ENCODE measurements at regions not wholly inside any gene's neighbourhood (a gene's known extent, or its start where the extent isn't known, plus 50 kb on each side); places are given as distances from the start of the nearest gene placed in this dataset.

GRCh38 chr12:115383668-115384067 lies 699.7 kb upstream of the TBX3 start:
- TF ChIP-seq CTCF (IDR thresholded peaks at IDR 0.05): no peak
- DNase-seq (ENCODE audit: low spot score in 2 of 2): peak in 1 of 2 donors; percentile 83
- intact Hi-C loops (cut with DNase I; ENCODE audit: low total_unique reads): no loop called here
- 67 to 74% methylated on average over 7 of the region's 7 CpGs for WGBS, 2 donors
- H3K4me3 ChIP-seq (ENCODE audit: low read depth, poor library complexity, severe bottlenecking): no peak overlapping the region

- DNase-seq (ENCODE audit: low spot score in 2 of 2): no peak
- no peak for TF ChIP-seq POLR2A (IDR thresholded peaks at IDR 0.05)
- no peak for TF ChIP-seq CTCF (IDR thresholded peaks at IDR 0.05)
- H3K4me3 ChIP-seq (ENCODE audit: low read depth, poor library complexity, severe bottlenecking): no peak overlapping the region
- 72 to 87% methylated on average over 5 of the region's 5 CpGs for WGBS, 2 donors
- intact Hi-C loops (cut with DNase I; ENCODE audit: low total_unique reads): no loop called here
These were observed 698.7 kb upstream of the TBX3 start for GRCh38 chr12:115382681-115383080.

GRCh38 chr12:115380546-115381120 lies 696.7 kb upstream of the TBX3 start:
- no peak for TF ChIP-seq CTCF (IDR thresholded peaks at IDR 0.05)
- no peak for TF ChIP-seq POLR2A (IDR thresholded peaks at IDR 0.05)
- DNase-seq (ENCODE audit: low spot score in 2 of 2): no peak
- H3K4me3 ChIP-seq (ENCODE audit: low read depth, poor library complexity, severe bottlenecking): no peak overlapping the region
- intact Hi-C loops (cut with DNase I; ENCODE audit: low total_unique reads): no loop called here
- 72 to 75% methylated on average over 9 of the region's 9 CpGs for WGBS, 2 donors

- TF ChIP-seq POLR2A (IDR thresholded peaks at IDR 0.05): no peak
- no peak for TF ChIP-seq CTCF (IDR thresholded peaks at IDR 0.05)
- H3K4me3 ChIP-seq (ENCODE audit: low read depth, poor library complexity, severe bottlenecking): no peak overlapping the region
- WGBS, 2 donors: 46 to 54% methylated on average over 2 of the region's 2 CpGs
- intact Hi-C loops (cut with DNase I; ENCODE audit: low total_unique reads): no loop called here
- no peak for DNase-seq (ENCODE audit: low spot score in 2 of 2)
These were observed 694.3 kb upstream of the TBX3 start for GRCh38 chr12:115378291-115378690.

- no peak for TF ChIP-seq POLR2A (IDR thresholded peaks at IDR 0.05)
- no peak for TF ChIP-seq CTCF (IDR thresholded peaks at IDR 0.05)
- no peak for DNase-seq (ENCODE audit: low spot score in 2 of 2)
- intact Hi-C loops (cut with DNase I; ENCODE audit: low total_unique reads): no loop called here
- no peak overlapping the region for H3K4me3 ChIP-seq (ENCODE audit: low read depth, poor library complexity, severe bottlenecking)
- WGBS, 2 donors: 58 to 61% methylated on average over 7 of the region's 7 CpGs
These were observed 693.8 kb upstream of the TBX3 start for GRCh38 chr12:115377779-115378178.

- DNase-seq (ENCODE audit: low spot score in 2 of 2): no peak
- intact Hi-C loops (cut with DNase I; ENCODE audit: low total_unique reads): no loop called here
- no peak for TF ChIP-seq CTCF (IDR thresholded peaks at IDR 0.05)
- no peak for TF ChIP-seq POLR2A (IDR thresholded peaks at IDR 0.05)
- H3K4me3 ChIP-seq (ENCODE audit: low read depth, poor library complexity, severe bottlenecking): no peak overlapping the region
- WGBS, 2 donors: 90 to 94% methylated on average over 8 of the region's 8 CpGs
These were observed 693.3 kb upstream of the TBX3 start for GRCh38 chr12:115377230-115377629.

Measured in lower leg skin (tissue), 4 donors.